Left ventricle myocardium superior (tissue), 1 donor: ENCODE measurements at regions not wholly inside any gene's neighbourhood (a gene's known extent, or its start where the extent isn't known, plus 50 kb on each side); places are given as distances from the start of the nearest gene placed in this dataset.

Source experiments
- ATAC-seq: fragments of 200-7000 bp; cut with Tn5 transposase; one replicate; pipeline ENCODE4 v1.9.1; 2020; ENCODE audit warnings: mild to moderate bottlenecking, moderate library complexity
- DNase-seq: peaks from one replicate; pipeline ENCODE4 v3.0.0-alpha.2; 2020
- intact Hi-C: fragments of 100-400 bp; cut with micrococcal nuclease; formaldehyde crosslinking; loops from one replicate; pipeline ENCODE4 v1.11.0; 2022
- donor health status: DM: no; HTN: yes; CAD: no; lungs with severe emphysema.

DNA sequence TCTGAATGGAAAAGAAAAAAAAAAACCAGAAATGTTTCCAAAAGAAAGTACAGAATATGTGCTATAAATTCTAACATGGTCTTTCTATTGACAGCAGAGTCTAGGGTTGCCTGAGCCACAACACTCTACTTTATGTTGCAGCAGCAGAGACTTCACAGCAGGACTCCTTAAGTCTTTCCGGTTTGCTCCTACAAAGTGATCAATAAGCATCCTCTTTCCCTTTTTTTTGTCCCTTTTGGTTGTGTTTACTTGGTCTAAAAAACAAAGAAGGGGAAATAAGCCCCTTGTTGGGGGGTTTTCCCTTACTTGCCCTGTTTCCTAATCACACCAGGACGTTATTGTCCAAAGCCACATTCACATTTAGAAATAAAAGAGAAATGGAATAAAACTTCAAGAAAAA, 163.1 kb upstream of the MPPED2 start:
- ATAC-seq (no peak), DNase-seq (no peak)
- intact Hi-C loops, result no loop called here

DNA sequence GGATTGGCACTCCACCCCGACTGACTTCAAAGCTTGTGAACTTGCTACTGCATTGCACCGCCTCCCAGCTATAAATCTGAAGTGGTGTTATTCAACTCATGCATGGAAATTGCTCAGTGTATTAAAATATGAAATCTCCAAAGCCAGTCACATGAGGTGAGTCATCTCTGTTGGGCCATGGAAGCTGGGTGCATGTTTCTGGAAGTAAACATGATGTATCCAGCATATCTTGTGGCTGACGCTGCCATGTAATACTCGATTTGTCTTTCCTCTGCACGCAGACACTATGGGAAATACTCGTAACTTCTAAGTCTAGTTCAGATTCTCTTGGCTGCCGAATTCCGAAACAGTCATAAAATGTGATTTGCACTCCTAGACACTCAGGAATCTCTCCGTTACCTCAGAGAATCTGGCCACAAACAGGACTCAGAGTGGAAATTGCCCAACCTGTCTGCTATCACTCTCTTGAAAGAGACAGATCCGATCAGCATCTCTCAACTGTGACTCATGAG, 154.9 kb upstream of the MPPED2 start:
- intact Hi-C loops, result no loop called here
- ATAC-seq (no peak), DNase-seq (no peak)

DNA sequence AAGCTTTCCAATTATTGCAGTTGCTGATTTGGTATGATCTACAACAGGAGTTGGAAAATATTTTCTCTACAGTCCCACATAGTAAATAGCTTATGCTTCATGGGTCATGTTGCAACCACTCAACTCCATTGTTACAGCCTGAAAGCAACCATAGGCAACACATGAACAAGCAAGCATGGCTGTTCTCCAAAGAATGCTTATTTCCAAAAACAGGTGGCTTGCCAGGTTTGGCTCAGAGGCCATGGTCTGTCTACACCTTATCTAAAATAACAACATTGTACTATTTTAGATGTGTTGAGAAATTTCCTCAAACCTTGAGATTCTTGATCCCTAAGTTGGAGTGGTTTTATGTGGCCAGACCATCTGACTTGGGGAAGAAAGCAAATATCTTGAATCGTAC, 153.9 kb upstream of the MPPED2 start:
- intact Hi-C loops, result no loop called here
- no peak for ATAC-seq
- no peak for DNase-seq

DNA sequence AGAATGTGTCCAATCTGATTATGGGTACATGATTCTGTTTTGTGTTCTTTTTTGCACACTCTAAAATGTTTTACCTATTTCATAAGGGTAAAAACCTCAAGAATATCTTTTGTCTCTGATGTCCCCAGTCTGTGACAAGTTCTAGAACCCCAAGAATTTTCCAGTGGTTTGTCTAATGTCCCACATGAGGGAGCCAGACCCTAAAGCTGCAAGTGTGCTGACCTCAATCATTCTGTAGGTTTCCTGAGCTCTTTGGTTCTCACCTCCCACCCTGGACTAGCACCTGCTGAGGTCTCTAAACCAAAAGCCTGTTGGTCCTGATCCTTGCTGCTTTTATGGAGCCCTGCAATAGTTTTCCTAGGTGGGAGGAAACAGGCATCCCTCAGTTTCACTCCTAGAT, 149.8 kb upstream of the MPPED2 start:
- ATAC-seq, result no peak
- no peak for DNase-seq
- intact Hi-C loops, result no loop called here

DNA sequence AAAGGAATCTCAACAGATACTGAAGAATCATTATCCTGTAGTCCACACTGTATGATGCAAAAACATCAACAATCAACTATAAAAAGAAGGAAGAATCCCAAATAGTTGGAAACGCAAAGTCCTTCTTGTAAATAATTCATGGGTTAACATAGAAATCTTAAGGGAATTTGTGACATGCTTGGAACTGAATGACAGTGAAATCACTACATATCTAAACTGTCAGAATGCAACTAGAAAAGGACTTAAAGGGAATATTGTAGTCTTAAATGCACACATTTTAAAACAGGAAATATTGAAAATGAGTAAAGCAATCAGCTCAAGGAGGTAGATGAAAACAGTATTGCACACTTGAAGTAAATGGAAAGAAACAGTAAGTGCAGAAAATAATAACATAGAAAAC, 147.6 kb upstream of the MPPED2 start:
- ATAC-seq (no peak), DNase-seq (no peak)
- intact Hi-C loops, result no loop called here

DNA sequence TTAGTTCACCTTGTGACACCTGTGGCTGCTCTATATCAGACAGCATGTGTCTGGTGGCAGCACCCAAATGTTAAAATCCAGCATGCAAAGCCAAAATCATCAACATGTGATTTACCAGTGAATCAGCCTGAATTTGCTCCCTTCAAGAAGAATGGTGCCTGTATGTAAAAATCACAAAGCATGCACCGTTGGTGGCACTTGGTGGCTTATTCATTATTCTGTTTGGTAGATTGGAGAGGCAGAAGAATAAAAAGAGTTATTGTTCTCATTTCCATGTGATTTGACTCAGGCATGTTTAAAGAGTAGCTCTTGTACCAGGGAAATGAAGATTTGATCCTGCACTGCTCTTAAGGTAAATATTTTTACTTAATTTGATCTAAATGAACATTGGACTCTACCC, 143.9 kb upstream of the MPPED2 start:
- DNase-seq (no peak), ATAC-seq (no peak)
- intact Hi-C loops, result no loop called here

DNA sequence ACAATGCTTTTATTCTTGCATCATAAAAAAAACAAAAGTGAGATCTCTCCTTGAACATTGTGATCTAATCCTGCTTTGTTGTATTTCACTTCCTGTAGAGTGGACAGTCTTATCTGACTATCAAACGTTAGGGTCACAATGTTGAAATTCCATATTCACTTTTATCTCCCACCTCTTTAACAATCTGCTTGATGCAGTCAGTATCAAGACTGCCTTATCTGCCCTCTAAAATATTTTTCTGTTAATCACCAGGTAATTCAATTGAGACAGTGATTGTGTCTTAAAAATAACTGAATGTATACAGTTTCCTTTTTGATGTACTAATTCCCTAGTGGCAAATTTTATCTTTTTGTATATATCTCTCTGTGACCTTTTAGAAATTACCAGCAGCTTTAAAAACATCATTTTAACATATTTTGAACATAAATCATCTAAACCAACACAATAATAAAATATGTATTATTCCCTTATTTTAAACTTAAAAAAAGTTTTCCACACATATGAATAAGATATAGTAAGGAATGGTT, 143.1 kb upstream of the MPPED2 start:
- DNase-seq (no peak), ATAC-seq (no peak)
- intact Hi-C loops, result no loop called here

DNA sequence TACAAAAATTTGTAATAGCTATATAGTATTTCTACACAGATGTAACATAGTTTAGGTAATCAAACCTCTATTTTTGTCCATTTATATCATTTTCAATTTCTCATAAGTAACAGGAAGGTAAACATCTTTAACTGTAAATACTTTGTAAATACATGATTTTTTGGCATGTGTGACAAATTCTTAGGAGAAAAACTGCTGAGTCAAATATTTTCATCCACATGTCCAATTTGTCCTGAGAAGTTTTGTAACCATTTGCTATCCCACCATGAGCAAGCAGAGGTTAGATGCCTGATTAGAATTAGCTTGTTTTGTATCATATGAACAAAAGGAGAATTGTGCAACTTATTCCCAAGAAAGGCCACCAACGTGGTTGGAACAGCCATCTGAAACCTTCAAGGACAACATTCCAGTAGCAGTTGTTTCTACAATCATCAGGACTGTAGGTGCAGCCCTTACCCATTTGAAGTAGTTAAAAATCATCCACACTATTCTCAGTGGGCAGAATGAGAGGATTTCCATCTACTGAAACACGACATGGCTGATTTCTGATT, 139.6 kb upstream of the MPPED2 start:
- ATAC-seq (no peak), DNase-seq (no peak)
- intact Hi-C loops, result no loop called here

DNA sequence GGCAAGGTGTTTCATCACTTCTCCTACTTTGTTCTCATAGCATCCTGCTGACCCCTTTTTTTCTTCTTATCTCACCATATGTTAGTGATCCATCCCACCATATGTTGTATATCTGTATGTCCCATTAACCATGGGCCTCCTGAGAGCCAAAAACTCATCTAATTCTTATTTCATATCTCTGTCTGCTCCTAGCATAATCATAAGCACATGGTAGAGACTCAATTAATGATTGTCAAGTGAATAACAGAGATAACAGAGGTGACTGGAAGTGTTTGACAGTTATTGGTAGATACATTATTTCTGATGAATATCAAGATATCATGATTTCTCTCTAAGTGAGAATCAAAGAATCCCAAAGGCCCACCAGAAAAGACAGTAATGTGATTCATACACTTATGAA, 138.1 kb upstream of the MPPED2 start:
- DNase-seq, result no peak
- intact Hi-C loops, result no loop called here
- ATAC-seq, result no peak

DNA sequence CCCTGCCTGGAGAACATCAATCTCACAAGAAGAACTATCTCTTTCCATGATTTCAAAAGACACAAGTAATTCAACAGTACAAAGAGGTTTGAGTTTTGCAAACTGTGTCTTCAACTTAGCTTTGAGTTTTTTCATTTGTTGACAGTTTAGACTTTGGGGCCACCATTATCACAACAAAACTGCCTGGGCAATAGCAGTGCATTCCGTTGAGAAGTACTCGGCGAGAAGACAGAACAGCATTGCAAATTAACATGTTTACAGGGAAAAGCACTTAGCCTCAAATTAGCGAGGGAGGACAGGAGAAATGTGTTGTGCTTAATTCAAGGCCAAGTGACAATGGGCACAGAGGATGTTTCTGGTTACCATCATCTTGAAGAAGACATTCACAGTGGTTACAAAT, 133.2 kb upstream of the MPPED2 start:
- intact Hi-C loops, result no loop called here
- no peak for DNase-seq
- ATAC-seq, result no peak

DNA sequence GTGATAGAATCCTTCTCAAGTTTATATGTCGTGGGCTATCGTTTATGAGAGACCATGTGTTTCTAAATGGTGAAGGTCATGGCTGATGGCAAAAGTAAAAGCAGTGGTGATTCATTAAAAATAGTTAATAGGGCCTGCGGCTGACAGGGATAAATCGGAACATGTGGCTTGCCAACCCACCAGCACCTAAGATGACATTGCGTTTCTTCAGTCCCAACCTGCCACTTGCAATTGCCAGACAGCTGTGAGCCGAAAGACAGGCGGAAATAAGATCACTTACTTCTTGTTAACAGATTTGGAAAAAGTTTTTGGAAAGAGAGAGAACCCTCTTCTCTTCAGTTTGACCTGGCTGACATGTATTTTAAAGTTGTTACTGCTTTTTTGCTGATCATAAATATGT, 131.5 kb upstream of the MPPED2 start:
- intact Hi-C loops, result no loop called here
- no peak for ATAC-seq
- no peak for DNase-seq

DNA sequence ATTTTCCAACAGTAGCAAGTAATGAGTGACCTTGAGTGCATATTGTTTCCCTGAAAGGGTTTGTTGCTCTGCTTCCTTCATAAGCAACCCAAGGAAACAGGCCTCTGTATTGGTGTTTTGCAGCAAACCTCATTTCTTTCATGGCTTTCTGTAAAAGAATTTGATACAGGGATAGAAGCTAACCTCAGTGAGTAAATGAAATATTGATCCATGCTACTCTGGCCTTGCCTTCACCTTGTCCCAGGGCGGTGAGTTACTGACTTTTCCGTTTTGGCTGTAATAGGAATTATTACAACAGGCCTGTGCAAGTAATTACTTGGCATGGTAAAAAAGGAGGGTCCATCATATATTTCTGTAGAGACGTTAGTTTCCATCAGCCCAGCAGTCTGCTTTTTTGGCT, 130.9 kb upstream of the MPPED2 start:
- intact Hi-C loops, result no loop called here
- ATAC-seq (no peak), DNase-seq (no peak)

DNA sequence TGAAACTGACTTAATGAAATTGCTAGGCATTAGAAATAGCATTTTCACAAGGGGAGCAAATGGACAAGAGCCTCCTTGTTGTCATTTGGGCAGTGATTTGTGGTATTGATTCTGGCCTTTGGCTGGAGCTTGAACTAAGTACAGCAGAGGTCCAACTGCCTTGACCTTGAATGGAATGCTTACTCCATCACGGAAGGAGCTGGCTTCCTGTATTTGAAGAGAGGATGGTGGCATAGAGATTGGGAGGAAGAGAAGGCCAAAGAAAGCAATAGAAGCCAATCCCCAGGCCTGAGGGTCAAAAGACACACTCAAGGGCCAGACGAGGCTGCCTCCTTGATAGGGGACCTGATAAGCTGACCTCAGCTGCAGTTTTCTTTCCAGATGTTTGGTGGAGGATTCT, 126.6 kb upstream of the MPPED2 start:
- ATAC-seq (no peak), DNase-seq (no peak)
- intact Hi-C loops, result no loop called here

DNA sequence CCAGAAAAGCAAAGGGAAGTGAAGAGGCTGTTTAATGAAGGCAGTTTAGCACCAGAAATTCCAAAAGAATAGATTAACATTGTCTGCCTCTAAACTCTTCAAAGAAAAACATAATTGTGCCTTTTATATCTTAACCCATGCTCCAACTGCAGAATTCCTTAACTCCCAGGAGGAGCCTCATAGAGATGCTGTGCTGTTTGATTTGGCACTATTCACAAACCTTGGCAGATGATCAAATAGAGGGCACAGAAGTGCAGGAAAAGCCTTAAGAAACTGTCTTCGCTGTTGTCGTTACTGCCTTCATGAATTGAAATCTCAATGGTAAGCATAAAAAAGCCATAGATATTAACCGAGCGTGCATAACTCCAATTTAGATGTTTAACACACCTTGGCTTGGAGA, 124.1 kb upstream of the MPPED2 start:
- intact Hi-C loops, result no loop called here
- ATAC-seq, result no peak
- DNase-seq, result no peak

DNA sequence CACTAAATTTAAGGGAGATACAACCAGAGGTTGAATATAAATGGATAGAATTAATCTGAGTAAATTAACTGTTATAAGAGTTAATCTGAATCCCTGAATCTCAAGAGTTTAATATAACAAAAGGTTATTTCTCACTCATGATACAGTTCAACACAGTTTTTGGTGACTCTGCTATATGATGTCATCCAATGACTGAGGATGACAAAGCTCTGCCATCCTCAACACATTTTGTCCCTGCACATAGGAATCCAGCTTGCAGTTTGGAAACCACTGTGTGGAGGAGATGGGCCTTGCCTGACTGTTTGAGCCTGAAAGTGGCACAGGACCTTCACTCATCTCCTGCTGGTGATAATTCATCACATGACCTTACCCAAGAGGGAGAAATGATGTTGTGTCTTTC, 121.0 kb upstream of the MPPED2 start:
- ATAC-seq (no peak), DNase-seq (no peak)
- intact Hi-C loops, result no loop called here

DNA sequence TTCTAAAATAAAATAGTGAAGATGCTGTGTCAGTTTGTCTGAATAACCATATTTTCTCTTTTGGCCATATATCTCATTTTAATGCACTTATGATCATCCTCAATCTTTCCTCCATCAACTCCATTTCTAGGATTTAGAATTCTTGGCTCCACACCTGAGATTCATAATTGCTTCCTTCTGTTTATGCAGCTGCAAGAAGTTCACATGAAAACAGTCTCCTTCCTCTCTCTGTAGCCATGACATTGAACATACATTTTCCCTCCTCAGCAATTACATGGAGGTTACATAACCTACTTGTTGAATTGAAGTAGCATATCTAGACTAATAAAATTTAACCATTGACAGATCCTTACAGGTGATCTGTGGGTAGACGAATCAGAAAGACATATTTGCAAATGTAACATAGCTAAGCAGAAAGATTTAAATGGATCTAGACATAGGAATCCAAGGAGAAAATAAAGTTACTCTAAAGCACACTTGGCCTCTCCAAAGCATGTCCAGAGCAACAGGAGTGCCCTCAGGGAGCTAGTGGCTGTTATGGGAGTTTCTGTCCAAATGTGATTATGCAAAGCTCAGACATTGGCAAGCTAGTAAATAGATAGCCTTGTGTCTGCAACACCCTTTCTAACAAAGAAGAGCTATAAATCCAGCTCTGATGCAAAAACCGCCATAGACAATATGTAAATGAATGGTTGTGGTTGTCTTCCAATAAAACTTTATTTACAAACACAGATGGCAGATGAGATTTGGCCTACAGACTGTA, 119.9 kb upstream of the MPPED2 start:
- DNase-seq (no peak), ATAC-seq (no peak)
- intact Hi-C loops, result no loop called here

DNA sequence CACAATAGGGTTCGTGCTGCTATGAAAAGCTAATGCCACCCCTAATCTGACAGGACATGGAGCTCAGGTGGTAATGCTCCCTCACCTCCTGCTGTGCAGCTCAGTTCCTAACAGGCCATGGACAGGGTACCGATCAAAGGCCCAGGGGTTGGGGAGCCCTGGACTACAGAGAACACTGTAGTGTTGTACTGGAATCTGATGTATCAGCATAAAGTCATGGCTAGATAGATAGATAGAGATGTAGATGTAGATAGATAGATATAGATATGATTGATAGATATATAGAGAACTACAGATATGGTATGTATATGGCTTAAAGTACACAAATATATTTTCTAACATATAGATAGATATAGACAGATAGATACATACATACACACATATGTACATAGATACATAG, 112.3 kb upstream of the MPPED2 start:
- DNase-seq, result no peak
- no peak for ATAC-seq
- intact Hi-C loops, result no loop called here

DNA sequence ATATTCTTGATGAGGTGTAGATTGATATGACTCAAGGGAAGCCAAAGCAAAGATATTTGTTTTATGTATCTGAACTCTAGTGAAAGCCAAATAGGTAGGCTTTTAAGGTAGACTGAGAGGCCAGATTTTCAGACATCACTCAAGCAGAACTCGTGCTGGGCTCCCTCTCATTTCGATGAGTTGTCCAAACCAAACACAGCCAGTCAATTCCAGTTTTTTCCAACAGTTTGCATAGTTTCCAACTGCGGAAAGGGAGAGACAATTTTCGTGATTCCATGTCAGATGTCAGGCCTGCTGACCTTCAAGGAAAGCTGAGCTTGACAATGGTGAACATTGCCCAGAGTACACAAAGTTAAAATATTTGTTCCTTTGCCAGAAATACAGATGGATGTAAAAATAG, 110.9 kb upstream of the MPPED2 start:
- ATAC-seq, result no peak
- DNase-seq, result no peak
- intact Hi-C loops, result no loop called here

DNA sequence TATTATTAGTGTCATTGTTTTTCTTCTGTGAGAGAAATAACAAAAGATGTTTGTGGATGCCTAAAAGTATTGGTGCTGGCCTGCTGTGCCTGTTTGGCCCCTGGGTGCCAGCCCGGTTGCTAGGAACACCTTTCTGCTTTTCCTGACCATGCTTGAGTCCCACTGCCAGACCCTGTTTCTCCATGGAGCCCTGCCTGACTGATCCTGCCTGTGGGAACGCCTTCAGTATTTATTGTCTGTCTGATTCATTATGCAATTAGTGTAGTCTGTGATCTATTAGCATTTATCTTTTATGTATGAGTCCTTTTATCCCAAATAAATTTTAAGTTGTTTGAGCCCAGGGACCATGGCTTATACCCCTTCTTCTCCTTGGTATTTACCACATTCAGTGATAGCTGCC, 98.6 kb upstream of the MPPED2 start:
- no peak for DNase-seq
- intact Hi-C loops, result no loop called here
- no peak for ATAC-seq

DNA sequence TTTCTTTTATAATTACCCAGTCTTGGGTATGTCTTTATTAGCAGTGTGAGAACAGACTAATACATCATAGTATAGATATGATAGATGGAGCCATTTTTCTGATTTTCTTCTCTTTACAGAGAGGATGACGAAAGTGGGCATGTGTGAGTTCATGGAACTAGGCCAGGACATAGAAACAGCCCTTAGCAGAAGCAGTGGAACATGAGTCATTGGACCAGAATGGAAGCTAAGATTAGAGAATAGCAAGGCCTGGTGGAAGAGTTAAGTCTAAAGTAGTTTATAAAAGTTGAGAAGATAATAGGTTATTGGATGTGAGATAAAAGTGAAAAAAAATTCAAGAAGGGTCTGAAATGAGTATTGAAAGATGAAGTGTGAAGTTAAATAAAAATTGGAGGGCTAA, 97.0 kb upstream of the MPPED2 start:
- ATAC-seq, result no peak
- intact Hi-C loops, result no loop called here
- DNase-seq, result no peak

DNA sequence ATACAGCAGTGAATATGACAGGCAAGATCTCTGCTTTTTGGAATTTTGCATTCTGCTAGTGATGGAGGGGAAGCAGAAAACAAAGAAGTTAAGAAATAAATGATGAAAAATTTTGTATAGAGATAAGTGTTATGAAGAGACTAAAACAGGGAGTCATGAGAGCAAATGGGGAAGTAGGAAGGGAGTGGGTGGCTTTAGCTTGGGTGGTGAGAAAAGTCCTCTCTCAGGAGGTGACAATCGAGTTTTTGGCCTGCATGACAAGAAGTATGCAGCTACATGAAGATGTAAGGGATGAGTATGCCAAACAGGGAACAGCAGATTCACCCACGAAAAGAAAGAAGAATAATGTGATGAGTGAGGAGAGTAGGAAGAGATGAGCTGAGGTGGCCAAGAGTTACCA, 80.7 kb upstream of the MPPED2 start:
- intact Hi-C loops, result no loop called here
- ATAC-seq, result no peak
- no peak for DNase-seq
